HG02610 (cell line): ENCODE measurements at regions not wholly inside any gene's neighbourhood (a gene's known extent, or its start where the extent isn't known, plus 50 kb on each side); places are given as distances from the start of the nearest gene placed in this dataset.

Experiments used
- ATAC-seq: cut with Tn5 transposase; IDR thresholded peaks from one replicate; pipeline ENCODE4 v1.9.1; 2021; ENCODE audit warnings: mild to moderate bottlenecking, moderate library complexity; ENCODE audit not compliant: unreplicated experiment

DNA sequence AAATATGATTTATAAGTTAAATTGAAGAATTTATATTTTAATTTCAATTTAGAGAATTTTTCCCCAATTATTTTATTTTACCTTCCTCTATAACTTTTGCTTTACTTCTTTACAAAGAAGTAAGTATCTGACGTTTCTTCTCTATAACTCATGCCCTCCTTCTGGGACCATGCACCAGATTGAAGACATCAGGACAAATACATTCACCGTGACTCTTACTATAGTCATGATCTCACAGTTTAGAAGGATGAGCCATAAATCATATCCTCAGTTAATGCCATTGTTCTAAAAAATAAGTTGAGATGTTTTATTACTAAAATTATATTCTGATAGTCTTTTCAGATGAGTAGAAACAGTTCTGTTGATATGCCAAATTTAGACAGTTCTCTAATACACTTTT is 279.3 kb downstream of the TMX3 start:
- ATAC-seq: no peak

DNA sequence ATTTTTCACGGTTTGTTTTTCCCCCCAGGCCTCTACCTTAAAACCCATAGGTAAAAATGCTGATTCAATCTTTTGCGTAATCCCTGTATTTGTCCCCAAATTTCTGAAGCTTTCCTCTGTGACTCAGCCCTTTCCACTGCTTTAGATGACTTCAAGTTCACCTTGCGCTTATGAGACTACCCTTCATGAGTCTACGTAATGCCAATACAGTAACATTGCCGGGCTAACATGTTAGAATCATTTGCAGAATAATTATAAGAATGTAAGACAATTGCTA is 283.0 kb downstream of the TMX3 start:
- no peak for ATAC-seq

DNA sequence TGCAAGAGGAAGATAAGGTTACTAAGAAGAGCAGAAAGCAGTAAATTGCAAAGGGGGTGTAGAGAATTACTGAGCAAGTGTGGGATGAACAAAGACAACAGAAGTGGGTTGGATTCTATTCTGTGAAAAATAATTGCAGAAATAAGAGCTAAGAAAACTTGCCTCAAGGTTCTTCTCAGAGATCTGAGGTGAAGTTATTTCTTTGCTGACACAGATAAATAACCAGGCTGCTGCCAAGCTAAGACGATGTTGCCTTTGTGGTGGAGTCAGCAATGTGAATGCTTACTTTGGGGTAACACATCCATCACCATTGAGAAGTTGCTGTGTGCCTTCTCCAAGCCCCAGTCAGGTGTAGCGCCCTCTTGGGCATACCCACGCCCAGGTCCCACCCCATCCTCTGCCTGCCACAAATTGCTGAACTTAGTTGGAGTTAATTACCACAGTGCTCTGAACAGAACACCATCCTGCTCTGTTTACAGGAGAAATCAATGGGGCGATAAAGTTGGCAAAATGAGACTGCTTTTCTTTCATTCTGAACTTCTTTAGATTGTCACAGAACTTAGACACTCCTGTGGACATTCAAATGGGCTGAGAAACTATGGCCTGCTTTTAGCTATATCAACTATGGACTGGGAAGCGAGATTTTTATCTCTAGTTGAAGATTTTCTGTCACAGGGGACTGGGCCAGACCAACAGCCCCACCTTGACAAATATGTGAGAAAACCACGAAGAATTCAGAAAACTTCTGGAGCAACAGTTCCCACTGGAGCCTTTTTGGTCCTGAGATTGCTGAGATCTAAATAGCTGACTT is 283.6 kb downstream of the TMX3 start:
- ATAC-seq: no peak

DNA sequence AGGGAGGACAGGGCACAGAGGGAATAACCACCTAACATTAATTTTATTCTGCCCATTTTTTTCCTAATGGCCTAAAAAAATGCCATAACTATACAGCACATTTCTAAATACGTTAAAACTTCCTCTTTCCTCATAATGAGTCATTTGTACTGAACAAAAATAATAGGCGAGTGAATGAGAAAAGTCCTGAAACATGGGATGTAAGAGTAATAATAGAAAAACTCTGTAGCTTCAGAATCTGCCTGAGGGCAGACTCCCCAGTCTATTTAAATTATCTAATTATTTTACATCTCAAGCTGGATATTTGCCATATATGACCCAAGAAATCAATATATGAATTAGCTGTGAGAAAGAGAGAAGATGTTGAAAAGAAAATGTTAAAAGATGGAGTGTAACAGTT is 285.1 kb downstream of the TMX3 start:
- ATAC-seq: no peak

DNA sequence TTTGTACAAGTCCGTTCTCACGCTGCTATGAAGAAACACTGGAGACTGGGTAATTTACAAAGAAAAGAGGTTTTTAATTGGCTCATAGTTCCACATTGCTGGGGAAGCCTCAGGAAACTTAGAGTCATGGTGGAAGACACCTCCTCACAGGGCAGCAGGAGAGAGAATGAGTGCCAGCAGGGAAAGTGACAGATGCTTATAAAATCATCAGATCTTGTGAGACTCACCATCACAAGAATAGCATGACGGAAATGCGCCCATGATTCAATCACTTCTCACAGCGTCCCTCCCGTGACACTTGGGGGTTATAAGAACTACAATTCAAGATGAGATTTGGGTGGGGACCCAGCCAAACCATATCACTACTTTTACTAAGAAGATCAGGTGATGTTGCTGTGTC is 285.8 kb downstream of the TMX3 start:
- no peak for ATAC-seq

DNA sequence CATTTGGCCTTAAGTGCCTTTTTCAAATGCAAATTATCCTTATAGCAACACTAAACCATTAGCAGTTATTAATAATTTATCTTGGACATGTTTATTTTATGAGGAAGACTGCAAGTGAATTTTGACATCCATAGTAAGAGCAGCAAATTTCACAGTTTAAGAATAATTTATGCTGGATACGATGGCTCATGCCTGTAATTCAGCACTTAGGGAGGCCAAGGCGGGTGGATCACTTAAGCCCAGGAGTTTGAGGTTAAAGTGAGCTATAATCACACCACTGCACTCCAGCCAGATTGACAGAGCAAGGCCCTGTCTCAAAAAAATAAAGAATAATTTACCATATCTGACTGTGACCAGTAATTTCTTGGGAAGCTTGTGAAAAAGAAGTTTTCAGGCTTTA is 286.2 kb downstream of the TMX3 start:
- ATAC-seq: no peak

DNA sequence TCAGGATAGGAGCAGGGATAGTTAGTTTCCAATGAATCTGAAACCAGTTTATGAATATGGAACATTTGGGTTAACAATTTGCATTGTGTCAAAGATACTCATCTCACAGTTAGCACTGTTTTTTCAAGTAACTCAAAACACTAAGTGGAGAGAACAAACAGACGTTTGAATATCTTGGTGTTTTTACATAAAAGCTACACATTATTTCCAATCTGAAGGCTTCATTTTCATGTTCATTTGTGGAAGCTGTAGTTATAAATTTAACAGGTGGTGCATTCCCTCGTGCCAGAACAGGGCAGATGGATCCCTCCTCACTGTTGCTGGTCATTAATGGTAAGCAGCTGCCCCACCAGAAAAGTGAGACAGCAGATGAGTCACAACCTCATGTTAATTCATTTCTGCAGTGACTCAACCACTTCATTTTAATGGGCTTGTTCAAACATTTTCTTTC is 286.9 kb downstream of the TMX3 start:
- ATAC-seq: peak; percentile 64

DNA sequence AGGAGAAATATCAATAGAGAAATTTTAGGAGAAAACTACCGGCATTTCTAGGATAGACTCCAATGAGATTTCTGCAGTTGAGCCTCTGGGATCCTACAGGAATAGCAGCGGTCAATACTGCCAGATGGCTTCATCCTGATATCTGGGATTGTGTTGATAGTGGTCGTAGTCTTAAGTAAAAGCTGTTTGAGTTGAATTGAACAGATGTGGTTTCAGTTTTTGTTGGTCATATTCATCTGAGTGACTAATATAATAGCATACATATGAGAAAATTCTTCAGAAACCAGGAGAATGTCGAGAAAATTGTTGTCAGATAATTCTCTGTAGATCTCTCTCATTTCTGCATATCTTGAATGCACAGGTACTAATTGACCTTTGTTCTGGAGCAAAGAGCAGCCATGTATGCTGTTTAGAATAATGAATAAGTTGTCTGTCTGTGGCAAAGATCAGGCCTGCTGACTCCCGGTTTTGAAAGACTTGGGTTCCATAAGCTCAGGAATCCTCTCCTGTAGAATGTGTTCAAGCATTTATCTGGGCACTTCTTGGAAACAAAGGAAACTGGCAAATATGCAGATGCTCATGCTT is 288.1 kb downstream of the TMX3 start:
- ATAC-seq: no peak

DNA sequence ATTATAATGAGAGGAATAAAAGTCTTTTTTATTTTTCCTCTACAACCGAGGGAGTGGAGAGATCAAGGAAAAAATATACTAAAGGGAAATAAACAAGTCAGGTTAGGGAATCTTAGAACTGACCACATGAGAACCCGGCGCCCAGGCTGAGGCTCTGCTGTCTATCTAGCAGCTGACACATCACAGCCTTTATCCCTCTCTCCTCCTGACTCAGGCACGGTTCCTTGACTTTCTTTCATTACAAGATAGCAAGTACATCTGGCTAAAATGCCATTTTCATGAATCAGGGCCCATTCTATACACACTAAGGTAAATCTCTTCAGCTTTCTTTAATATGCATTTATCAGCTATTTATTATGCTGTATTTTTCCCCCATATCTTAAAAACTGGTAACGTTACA is 296.0 kb downstream of the TMX3 start:
- ATAC-seq: no peak

DNA sequence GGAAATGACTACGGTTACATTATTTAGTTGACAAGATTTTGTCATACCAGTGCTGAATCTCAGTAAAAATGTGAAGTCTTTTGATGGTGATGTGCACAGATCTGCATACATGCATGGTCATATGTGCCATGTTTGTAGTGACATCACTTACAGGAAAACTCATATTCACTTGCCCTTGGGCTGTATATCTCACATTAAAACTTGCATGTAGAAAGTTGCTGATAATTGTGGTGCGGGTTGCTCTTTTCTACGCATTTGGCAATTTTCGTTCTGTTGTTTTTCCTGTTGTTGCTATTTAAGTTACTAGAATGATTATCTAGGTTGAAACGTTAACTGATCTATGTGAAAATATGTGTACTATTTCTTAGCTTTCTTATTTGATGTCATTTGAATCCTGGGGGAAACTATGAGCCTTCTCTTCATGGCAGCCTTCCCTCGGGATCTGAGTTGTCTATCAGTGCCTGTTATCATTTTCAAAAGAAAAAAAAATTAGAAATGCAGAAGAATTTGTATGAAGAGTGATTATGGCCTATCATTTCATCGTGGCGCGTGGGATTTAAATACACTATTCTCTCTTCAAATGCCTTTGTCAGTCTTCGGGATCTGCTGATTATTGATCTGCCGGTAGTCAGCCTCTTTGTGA is 296.6 kb downstream of the TMX3 start:
- no peak for ATAC-seq

DNA sequence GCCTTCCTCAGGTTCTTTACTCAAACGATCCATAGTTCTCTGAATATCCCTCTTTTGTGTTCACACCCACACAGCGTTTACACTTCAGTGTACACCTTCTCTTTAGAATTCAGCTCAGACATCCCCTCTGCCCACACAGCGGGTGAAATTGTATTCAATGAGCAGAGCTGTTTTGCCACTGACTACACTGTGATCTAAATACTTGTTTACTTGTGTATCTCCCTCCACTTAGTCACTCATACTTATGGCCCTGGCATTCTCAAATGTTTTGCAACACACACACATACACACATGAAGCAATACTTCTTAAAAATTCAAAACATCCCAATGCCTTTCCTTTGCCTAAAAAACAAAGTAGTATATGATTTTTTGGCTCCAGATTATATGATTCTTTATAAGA is 297.1 kb downstream of the TMX3 start:
- no peak for ATAC-seq

DNA sequence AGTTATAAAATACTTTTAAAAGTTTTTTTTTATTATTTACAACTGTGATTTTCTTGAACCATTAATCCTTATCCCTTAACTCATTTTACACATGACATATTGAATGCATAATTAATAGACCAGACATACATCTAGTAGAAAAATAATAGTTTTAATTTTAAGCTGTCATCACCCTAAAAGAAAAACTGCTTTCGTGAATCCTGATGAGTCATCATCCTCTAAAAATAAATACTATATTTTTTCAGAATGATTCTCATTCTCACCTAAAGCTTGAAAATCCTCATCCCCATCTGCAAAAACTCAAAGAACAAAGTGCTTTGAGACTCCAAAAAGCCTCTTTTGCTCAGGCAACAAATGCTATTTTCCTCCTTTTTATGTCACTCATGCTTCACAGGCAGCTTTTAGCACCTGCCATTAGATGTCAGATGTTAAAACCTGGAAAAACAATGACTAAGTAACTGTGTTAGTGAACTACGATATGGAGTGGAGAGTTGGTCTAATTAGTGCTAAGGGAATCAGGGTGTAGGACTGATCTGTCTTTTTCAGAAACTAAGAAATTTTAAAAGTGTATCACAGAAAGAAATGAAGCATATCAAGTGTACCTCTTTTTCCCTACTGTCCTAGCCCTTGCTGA is 297.6 kb downstream of the TMX3 start:
- no peak for ATAC-seq

DNA sequence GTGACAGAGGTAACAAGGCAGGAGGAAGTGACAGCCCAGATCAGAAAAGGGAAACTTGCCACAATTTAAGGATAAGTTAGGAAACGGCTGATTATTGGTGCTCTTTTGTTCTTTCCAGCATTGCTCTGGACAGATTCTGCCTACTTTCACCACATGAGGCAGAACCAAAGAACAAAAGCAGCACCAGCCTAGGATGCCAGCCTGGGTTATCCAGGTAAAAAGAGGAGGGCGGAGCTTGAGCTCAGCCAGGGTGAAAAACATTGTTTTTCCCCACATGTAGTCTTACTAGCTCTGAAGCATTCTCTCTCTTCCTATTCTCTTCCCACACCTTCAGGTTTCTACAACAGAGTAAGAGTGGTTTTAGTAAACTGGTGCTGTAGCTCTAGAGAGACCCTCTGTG is 300.5 kb downstream of the TMX3 start:
- ATAC-seq: no peak

DNA sequence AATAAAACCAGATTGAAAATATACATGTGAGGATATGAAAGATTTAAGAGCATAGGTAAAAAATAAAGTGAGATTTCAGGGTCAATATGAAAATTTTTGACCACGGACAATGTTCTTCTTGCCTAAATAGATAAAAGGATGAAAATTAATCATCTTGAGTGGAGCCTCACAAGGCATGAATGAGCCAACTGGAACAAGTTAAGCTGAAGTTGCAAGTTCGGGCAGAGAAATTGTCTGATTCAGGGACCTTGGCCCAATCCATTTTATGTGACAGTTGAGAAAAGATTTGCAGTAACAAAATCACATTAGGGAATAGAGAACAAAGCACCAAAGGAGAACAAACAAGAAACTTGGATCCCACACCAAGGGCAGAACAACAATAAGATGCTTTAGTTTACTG is 305.3 kb downstream of the TMX3 start:
- no peak for ATAC-seq

DNA sequence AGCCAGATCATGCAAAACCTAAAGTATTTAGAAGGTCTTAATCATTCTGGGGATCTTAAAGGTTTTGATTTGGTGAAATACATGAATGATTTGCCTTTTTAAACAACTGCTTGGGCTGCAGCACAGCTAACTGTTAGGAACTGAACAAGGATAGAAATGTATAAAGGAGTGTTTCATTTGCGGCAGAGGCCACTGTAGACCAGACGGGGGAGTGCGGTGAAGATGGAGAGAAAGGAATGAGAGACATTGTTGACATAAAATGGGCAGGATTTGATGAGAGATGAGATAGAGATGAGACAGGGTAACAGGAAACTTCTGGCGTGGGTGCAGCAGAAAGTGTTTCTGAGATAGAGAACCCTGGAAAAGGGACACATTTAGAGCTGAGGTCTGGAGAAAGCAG is 308.1 kb downstream of the TMX3 start:
- ATAC-seq: no peak

DNA sequence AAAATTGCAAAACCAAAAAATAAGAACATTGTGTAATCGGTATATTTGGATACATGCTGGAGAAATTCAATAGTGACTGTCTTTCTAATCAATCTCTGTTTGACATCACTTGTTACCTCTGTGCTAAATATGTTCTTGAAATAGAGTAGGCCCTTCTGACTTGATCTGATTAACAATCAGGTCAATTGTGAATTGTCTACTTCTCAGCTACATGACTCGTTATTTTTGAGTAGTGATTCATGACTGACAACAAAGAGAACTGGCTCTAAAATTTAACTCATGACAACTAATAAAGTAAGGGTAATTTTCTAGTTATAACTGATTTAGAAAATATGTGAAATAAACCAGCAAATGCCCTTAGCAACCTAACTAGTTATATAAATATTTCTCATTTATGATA is 312.1 kb downstream of the TMX3 start:
- no peak for ATAC-seq

DNA sequence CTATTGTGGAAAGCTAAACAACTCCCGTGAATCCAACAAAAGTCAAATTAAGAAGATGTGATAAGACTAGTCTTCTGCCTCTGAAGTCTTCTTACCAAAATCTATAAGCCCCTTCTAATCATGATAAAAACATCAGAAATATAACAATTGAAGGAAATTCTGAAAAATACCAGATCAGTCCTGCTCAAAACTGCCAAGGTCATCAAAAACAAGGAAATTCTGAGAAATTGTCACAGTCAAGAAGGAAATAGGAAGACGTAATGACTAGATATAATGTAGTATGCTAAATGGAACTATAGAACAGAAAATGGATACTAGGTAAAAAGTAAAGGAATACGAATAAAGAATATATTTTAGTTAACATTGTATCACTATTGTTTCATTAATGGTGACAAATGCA is 314.0 kb downstream of the TMX3 start:
- ATAC-seq: no peak

DNA sequence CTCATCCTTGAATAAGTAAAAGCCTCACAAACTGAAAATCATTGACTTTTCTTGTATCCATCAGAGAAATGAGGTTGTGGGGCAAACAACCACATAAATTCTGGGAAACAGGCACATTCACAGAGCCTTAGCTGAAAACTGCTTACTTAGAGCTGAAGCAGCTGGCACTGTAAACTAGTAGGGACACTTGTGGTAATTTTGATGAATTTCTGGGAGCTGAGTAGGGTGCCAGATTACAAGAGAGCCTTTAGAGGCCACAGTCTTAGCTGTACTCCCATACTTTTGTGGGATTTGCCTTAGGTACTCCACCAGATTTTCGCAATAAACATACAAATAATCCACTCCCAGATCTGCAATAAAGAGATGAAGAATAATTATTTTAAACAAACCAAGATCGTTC is 315.2 kb downstream of the TMX3 start:
- no peak for ATAC-seq

DNA sequence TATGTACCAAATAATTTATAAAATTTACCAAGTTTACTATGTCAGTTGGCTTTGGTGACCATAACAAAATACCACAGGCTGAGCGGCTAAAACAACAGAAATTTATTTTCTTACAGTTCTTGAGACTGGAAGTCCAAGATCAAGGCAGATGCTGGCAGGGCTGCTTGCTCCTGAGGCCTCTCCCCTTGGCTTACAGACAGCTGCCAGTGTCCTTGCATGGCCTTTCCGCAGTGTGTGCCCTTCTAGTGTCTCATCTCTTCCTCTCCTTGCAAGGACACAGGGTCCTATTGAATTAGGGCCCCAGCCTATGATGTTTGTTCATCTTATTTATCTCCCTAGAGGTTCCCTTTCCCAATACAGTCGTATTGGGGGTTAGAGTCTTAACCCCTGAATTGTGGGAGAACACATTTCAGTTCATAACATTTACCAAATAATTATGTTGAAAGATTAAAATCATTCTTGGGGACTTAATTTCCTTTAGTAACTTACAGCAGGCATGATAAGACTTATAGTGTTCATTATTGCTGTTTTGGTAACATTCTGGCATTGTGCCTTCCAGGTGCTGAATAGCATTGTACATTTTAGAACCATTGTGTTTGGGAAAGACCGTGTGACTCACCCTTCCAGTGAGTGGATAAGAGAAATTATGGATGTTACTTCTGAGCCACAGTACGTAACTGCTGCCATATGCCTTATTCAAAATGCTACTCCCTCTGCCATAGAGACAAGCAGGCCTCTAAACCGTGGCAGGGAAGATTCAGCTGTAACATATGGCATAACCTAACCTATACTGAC is 317.5 kb downstream of the TMX3 start:
- no peak for ATAC-seq

DNA sequence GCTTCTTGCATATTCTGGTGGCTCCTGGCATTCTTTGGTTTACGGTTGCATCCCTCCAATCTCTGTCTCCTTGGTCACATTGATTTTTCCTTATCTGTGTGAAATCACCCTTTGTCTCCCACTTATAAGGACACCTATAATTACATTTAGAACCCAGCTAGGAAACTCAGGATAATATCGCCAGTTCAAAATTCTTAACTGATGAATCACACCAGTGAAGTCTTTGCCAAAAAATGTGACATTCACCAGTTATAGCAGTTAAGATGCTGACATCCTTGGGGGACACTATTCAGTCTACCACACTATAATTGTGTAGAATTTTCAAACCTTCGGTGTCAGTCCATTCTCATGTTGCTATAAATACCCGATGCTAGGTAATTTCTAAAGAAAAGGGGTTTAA is 320.2 kb downstream of the TMX3 start:
- ATAC-seq: no peak

DNA sequence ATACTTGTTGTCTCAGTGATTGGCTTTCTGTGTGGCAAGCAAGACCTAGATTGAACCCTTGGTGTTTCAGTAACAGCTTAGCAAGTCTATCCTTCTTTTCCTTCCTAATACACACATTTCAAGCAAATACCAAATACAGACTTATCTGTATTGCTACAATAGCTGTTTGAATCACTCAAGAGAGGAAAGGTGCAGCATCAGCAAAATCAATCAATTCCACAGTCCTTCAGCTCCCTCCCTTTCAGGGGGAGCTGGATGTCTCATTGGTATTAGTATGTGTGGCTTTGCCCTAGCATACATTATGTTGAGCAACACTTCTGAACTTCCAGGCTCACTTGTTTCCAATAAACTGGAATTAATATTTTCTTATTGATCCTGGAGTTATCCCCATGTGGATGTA is 323.1 kb downstream of the TMX3 start:
- no peak for ATAC-seq
